Liver (tissue), 8 donors: ENCODE measurements at regions not wholly inside any gene's neighbourhood (a gene's known extent, or its start where the extent isn't known, plus 50 kb on each side); places are given as distances from the start of the nearest gene placed in this dataset.

Experiments
- DNase-seq: peaks from one replicate; pipeline ENCODE4 v3.0.0-alpha.2; 2017; ENCODE audit warnings: low spot score
- H3K27ac ChIP-seq, 2 donors: one replicate each; pipeline ENCODE4 v1.7.0; 2013; ENCODE audit warnings: inconsistent platforms in 2 of 2, low read length in 2 of 2, control low read depth in 1 of 2, low read depth in 1 of 2, mild to moderate bottlenecking in 1 of 2
- H3K27me3 ChIP-seq, 4 donors: one replicate each; pipeline versions ENCODE4 v1.6.1 to v1.7.0; 2013; ENCODE audit warnings: low read length in 3 of 4, inconsistent platforms in 1 of 4, mild to moderate bottlenecking in 1 of 4, moderate library complexity in 1 of 4; ENCODE audit not compliant: control insufficient read depth in 4 of 4, insufficient read depth in 4 of 4
- H3K36me3 ChIP-seq, 4 donors: one replicate each; pipeline versions ENCODE4 v1.6.1 to v1.7.0; 2013; ENCODE audit warnings: low read length in 3 of 4, mild to moderate bottlenecking in 3 of 4, low read depth in 1 of 4, moderate library complexity in 1 of 4; ENCODE audit not compliant: control insufficient read depth in 4 of 4, insufficient read depth in 3 of 4
- H3K4me1 ChIP-seq, 4 donors: one replicate each; pipeline versions ENCODE4 v1.6.1 to v1.7.0; 2013; ENCODE audit warnings: low read length in 3 of 4, mild to moderate bottlenecking in 3 of 4, moderate library complexity in 1 of 4; ENCODE audit not compliant: control insufficient read depth in 4 of 4, insufficient read depth in 4 of 4
- H3K4me3 ChIP-seq, 3 donors: one replicate each; pipeline versions ENCODE4 v1.6.1 to v1.7.0; 2013; ENCODE audit warnings: low read length in 3 of 3, control low read depth in 1 of 3, low read depth in 1 of 3, mild to moderate bottlenecking in 1 of 3
- H3K9ac ChIP-seq, 2 donors: one replicate each; pipeline ENCODE4 v1.7.0; 2013; ENCODE audit warnings: low read length in 2 of 2, mild to moderate bottlenecking in 2 of 2, moderate library complexity in 2 of 2, control low read depth in 1 of 2, low read depth in 1 of 2
- H3K9me3 ChIP-seq, 4 donors: one replicate each; pipeline versions ENCODE4 v1.6.1 to v1.7.0; 2013; ENCODE audit warnings: low read length in 3 of 4; ENCODE audit not compliant: control insufficient read depth in 4 of 4
- CTCF ChIP-seq: fragments of 150-350 bp; IDR thresholded peaks from 2 replicates; pipeline ENCODE4 v1.5.1; 2017; ENCODE audit warnings: improper control_type of control experiment, low read depth, low read length; ENCODE audit not compliant: missing input control
- EGR1 ChIP-seq, 2 donors: IDR thresholded peaks; 2 replicates each; pipeline ENCODE4 v1.6.1; 2016 to 2018; ENCODE audit warnings: antibody characterized with exemption in 2 of 2, low read depth in 2 of 2
- FOXA1 ChIP-seq: IDR thresholded peaks from 2 replicates; pipeline ENCODE4 v1.6.1; 2016; ENCODE audit warnings: antibody characterized with exemption
- FOXA2 ChIP-seq: IDR thresholded peaks from 2 replicates; pipeline ENCODE4 v1.6.1; 2016; ENCODE audit warnings: antibody characterized with exemption
- GABPA ChIP-seq, 2 donors: IDR thresholded peaks in 1 of 2; conservative IDR thresholded peaks in 1 of 2; 2 replicates each; pipeline ENCODE4 v1.6.1; 2016; ENCODE audit warnings: antibody characterized with exemption in 2 of 2, mild to moderate bottlenecking in 1 of 2, moderate library complexity in 1 of 2
- HNF4A ChIP-seq, 2 donors: conservative IDR thresholded peaks; 2 replicates each; pipeline ENCODE4 v1.6.1; 2016; ENCODE audit warnings: antibody characterized with exemption in 2 of 2, mild to moderate bottlenecking in 2 of 2
- HNF4G ChIP-seq: IDR thresholded peaks from 2 replicates; pipeline ENCODE4 v1.6.1; 2016; ENCODE audit warnings: antibody characterized with exemption
- JUND ChIP-seq, 2 donors: IDR thresholded peaks; 2 replicates each; pipeline ENCODE4 v1.6.1; 2016; ENCODE audit warnings: antibody characterized with exemption in 2 of 2
- MAX ChIP-seq: IDR thresholded peaks from 2 replicates; pipeline ENCODE4 v1.6.1; 2016; ENCODE audit warnings: antibody characterized with exemption
- NR2F2 ChIP-seq: IDR thresholded peaks from 2 replicates; pipeline ENCODE4 v1.6.1; 2016; ENCODE audit warnings: antibody characterized with exemption
- RAD21 ChIP-seq, 2 donors: IDR thresholded peaks; 2 replicates each; pipeline ENCODE4 v1.6.1; 2016; ENCODE audit warnings: antibody characterized with exemption in 2 of 2, mild to moderate bottlenecking in 2 of 2
- RXRA ChIP-seq, 2 donors: IDR thresholded peaks; 2 replicates each; pipeline ENCODE4 v1.6.1; 2017 to 2018; ENCODE audit warnings: antibody characterized with exemption in 2 of 2, mild to moderate bottlenecking in 1 of 2
- SP1 ChIP-seq: IDR thresholded peaks from 2 replicates; pipeline ENCODE4 v1.6.1; 2018; ENCODE audit warnings: antibody characterized with exemption, mild to moderate bottlenecking
- TAF1 ChIP-seq: conservative IDR thresholded peaks from 2 replicates; pipeline ENCODE4 v1.6.1; 2016; ENCODE audit warnings: antibody characterized with exemption, mild to moderate bottlenecking
- YY1 ChIP-seq: IDR thresholded peaks from 2 replicates; pipeline ENCODE4 v1.6.1; 2016; ENCODE audit warnings: antibody characterized with exemption, mild to moderate bottlenecking
- WGBS: extraction: QIAGEN DNeasy Blood & Tissue Kit; methylation state at CpG from one replicate; pipeline ENCODE4 v1.1.7; 2013; 5-methylcytosine and 5-hydroxymethylcytosine counted together
- TF ChIP-seq, protein P1 (sequence below): IDR thresholded peaks from 2 replicates; pipeline ENCODE4 v1.6.1; 2016; ENCODE audit warnings: antibody characterized with exemption
- TF ChIP-seq, protein P2 (sequence below): IDR thresholded peaks from 2 replicates; pipeline ENCODE4 v1.6.1; 2016; ENCODE audit warnings: antibody characterized with exemption
- TF ChIP-seq, protein P3 (sequence below): IDR thresholded peaks from 2 replicates; pipeline ENCODE4 v1.6.1; 2016; ENCODE audit warnings: antibody characterized with exemption, mild to moderate bottlenecking
- donor health status: healthy.
- donor health status: healthy.
- donor health status: healthy.
- donor health status: healthy.
- donor health status: healthy.

DNA sequence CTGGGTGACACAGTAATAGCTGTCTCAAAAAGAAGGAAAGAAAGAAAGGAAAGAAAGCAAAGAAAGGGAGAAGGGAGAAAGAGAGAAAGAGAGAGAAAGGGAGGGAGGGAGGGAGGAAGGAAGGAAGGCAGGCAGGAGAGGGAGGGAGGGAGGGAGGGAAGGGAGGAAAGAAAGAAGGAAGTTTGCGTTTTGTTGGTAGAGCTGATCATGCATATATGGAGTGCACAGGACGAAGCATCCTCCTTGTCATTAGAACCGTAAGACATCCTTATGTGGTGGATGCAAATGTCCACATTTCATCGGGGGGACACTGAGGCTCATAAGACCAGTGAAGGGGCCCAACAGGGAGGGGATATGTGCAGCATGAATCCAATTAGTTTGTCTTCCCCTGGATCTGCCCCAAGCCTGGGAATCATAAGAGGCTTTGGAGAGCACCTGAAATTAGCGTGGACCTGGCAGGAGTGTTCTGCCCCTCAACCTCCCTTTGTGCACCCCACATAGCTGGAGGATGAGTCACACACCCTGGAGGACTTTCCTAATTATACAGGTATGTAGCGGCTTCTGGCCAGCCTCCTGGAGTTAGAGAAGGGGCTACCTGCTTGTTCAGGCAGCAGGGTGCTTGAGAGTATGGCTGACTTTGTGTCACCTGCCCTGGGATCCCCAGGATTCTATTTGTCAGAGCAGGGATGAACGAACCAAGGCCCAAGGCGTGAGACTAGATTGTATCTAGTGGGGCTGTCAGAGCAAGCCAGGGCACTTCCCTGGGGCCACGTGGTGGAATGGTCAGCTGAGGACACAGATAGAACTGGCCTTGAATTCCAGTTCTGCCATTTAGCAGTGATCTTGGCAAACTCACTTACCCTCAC lies 119.7 kb upstream of the CD82 start:
- Histone ChIP-seq H3K9ac (no peak overlapping the region), H3K27ac (no peak overlapping the region), H3K9me3 (no peaks in the 10 kb centered on the region), H3K27me3 (no peaks in the 10 kb centered on the region), H3K36me3 (no peaks in the 10 kb centered on the region), H3K4me1 (no peaks in the 10 kb centered on the region), H3K4me3 (no peak overlapping the region)
- TF ChIP-seq NR2F2 (no peak), FOXA2 (no peak), RXRA (IDR thresholded peaks at IDR 0.05) (no peak), CTCF (no peak), GABPA (IDR thresholded peaks at IDR 0.05 in 1 of 2, conservative IDR thresholded peaks at IDR 0.05 in 1 of 2) (no peak), EGR1 (IDR thresholded peaks at IDR 0.05; ENCODE audit: low read depth in 2 of 2) (no peak), HNF4A (conservative IDR thresholded peaks at IDR 0.05) (no peak), YY1 (no peak), MAX (no peak), FOXA1 (no peak), RAD21 (IDR thresholded peaks at IDR 0.05) (no peak), TAF1 (no peak), HNF4G (no peak), JUND (IDR thresholded peaks at IDR 0.05) (no peak), SP1 (no peak)
- TF ChIP-seq, protein P1, sequence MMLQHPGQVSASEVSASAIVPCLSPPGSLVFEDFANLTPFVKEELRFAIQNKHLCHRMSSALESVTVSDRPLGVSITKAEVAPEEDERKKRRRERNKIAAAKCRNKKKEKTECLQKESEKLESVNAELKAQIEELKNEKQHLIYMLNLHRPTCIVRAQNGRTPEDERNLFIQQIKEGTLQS = no peak
- TF ChIP-seq, protein P2, sequence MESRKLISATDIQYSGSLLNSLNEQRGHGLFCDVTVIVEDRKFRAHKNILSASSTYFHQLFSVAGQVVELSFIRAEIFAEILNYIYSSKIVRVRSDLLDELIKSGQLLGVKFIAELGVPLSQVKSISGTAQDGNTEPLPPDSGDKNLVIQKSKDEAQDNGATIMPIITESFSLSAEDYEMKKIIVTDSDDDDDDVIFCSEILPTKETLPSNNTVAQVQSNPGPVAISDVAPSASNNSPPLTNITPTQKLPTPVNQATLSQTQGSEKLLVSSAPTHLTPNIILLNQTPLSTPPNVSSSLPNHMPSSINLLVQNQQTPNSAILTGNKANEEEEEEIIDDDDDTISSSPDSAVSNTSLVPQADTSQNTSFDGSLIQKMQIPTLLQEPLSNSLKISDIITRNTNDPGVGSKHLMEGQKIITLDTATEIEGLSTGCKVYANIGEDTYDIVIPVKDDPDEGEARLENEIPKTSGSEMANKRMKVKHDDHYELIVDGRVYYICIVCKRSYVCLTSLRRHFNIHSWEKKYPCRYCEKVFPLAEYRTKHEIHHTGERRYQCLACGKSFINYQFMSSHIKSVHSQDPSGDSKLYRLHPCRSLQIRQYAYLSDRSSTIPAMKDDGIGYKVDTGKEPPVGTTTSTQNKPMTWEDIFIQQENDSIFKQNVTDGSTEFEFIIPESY = no peak
- TF ChIP-seq, protein P3, sequence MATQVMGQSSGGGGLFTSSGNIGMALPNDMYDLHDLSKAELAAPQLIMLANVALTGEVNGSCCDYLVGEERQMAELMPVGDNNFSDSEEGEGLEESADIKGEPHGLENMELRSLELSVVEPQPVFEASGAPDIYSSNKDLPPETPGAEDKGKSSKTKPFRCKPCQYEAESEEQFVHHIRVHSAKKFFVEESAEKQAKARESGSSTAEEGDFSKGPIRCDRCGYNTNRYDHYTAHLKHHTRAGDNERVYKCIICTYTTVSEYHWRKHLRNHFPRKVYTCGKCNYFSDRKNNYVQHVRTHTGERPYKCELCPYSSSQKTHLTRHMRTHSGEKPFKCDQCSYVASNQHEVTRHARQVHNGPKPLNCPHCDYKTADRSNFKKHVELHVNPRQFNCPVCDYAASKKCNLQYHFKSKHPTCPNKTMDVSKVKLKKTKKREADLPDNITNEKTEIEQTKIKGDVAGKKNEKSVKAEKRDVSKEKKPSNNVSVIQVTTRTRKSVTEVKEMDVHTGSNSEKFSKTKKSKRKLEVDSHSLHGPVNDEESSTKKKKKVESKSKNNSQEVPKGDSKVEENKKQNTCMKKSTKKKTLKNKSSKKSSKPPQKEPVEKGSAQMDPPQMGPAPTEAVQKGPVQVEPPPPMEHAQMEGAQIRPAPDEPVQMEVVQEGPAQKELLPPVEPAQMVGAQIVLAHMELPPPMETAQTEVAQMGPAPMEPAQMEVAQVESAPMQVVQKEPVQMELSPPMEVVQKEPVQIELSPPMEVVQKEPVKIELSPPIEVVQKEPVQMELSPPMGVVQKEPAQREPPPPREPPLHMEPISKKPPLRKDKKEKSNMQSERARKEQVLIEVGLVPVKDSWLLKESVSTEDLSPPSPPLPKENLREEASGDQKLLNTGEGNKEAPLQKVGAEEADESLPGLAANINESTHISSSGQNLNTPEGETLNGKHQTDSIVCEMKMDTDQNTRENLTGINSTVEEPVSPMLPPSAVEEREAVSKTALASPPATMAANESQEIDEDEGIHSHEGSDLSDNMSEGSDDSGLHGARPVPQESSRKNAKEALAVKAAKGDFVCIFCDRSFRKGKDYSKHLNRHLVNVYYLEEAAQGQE = no peak
- DNase-seq = no peak
- WGBS = 52% methylated on average over 9 of the region's 9 CpGs
